H9 (cell line): ENCODE measurements at regions not wholly inside any gene's neighbourhood (a gene's known extent, or its start where the extent isn't known, plus 50 kb on each side); places are given as distances from the start of the nearest gene placed in this dataset.

ENCODE experiments used
- DNase-seq: peaks from one replicate; pipeline ENCODE4 v3.0.0-alpha.2; 2017
- H2AFZ ChIP-seq: one replicate; pipeline ENCODE4 v1.6.1; 2013; ENCODE audit warnings: mild to moderate bottlenecking, low read length, control low read depth, moderate library complexity
- H2AK5ac ChIP-seq: 2 replicates; pipeline ENCODE4 v1.6.1; 2013; ENCODE audit warnings: low read length, control low read depth, mixed read lengths; ENCODE audit not compliant: insufficient read length
- H2BK120ac ChIP-seq: one replicate; pipeline ENCODE4 v1.6.1; 2013; ENCODE audit warnings: low read depth, mild to moderate bottlenecking, low read length, control low read depth, inconsistent platforms; ENCODE audit not compliant: poor library complexity, severe bottlenecking
- H2BK12ac ChIP-seq: 2 replicates; pipeline ENCODE4 v1.6.1; 2013; ENCODE audit warnings: low read length, control low read depth, mixed read lengths, low read depth; ENCODE audit not compliant: insufficient read length
- H2BK15ac ChIP-seq: 2 replicates; pipeline ENCODE4 v1.6.1; 2013; ENCODE audit warnings: low read depth, low read length, control low read depth
- H2BK20ac ChIP-seq: one replicate; pipeline ENCODE4 v1.6.1; 2013; ENCODE audit warnings: low read depth, mild to moderate bottlenecking, low read length, control low read depth, inconsistent platforms; ENCODE audit not compliant: poor library complexity, severe bottlenecking
- H2BK5ac ChIP-seq: 2 replicates; pipeline ENCODE4 v1.6.1; 2013; ENCODE audit warnings: low read length, control low read depth, mixed read lengths; ENCODE audit not compliant: insufficient read length
- H3K14ac ChIP-seq: 2 replicates; pipeline ENCODE4 v1.6.1; 2013; ENCODE audit warnings: low read length, control low read depth; ENCODE audit not compliant: insufficient read depth
- H3K18ac ChIP-seq: 2 replicates; pipeline ENCODE4 v1.6.1; 2013; ENCODE audit warnings: low read depth, mild to moderate bottlenecking, mixed read lengths, low read length, control low read depth; ENCODE audit not compliant: insufficient read length
- H3K23ac ChIP-seq: 2 replicates; pipeline ENCODE4 v1.6.1; 2013; ENCODE audit warnings: low read length, control low read depth, mixed read lengths, low read depth; ENCODE audit not compliant: insufficient read length
- H3K23me2 ChIP-seq: 2 replicates; pipeline ENCODE4 v1.6.1; 2013; ENCODE audit warnings: low read depth, mild to moderate bottlenecking, mixed read lengths, low read length, control low read depth; ENCODE audit not compliant: insufficient read length, poor library complexity, severe bottlenecking
- H3K27ac ChIP-seq: 2 replicates; pipeline ENCODE4 v1.5.1; 2013; ENCODE audit warnings: low read length, control low read depth, mixed read lengths, low read depth; ENCODE audit not compliant: insufficient read length
- H3K27me3 ChIP-seq: 2 replicates; pipeline ENCODE4 v1.6.1; 2013; ENCODE audit warnings: low read length, control low read depth, inconsistent platforms; ENCODE audit not compliant: insufficient read depth
- H3K4ac ChIP-seq: 2 replicates; pipeline ENCODE4 v1.6.1; 2013; ENCODE audit warnings: low read depth, mild to moderate bottlenecking, control low read depth, inconsistent platforms, low read length, moderate library complexity
- H3K4me1 ChIP-seq: 2 replicates; pipeline ENCODE4 v1.6.1; 2013; ENCODE audit warnings: low read length, control low read depth, inconsistent platforms; ENCODE audit not compliant: insufficient read depth
- H3K4me2 ChIP-seq: 2 replicates; pipeline ENCODE4 v1.6.1; 2013; ENCODE audit warnings: low read length, control low read depth, mixed read lengths; ENCODE audit not compliant: insufficient read length, insufficient read depth
- H3K56ac ChIP-seq: 2 replicates; pipeline ENCODE4 v1.6.1; 2013; ENCODE audit warnings: low read depth, mild to moderate bottlenecking, mixed read lengths, low read length, control low read depth; ENCODE audit not compliant: insufficient read length
- H3K79me1 ChIP-seq: 2 replicates; pipeline ENCODE4 v1.6.1; 2013; ENCODE audit warnings: low read depth, mild to moderate bottlenecking, moderate library complexity, low read length, control low read depth, inconsistent platforms; ENCODE audit not compliant: insufficient read depth, poor library complexity, severe bottlenecking
- H3K79me2 ChIP-seq: 2 replicates; pipeline ENCODE4 v1.6.1; 2013; ENCODE audit warnings: low read length, control low read depth, inconsistent platforms; ENCODE audit not compliant: insufficient read depth
- H3K9ac ChIP-seq: 2 replicates; pipeline ENCODE4 v1.6.1; 2013; ENCODE audit warnings: low read length, control low read depth, mixed read lengths; ENCODE audit not compliant: insufficient read length; ENCODE audit errors: extremely low read depth
- H3K9me3 ChIP-seq: one replicate; pipeline ENCODE4 v1.6.1; 2013; ENCODE audit warnings: low read depth, low read length, inconsistent platforms; ENCODE audit not compliant: control insufficient read depth
- H3T11ph ChIP-seq: one replicate; pipeline ENCODE4 v1.6.1; 2013; ENCODE audit warnings: mild to moderate bottlenecking, low read length, control low read depth, inconsistent platforms
- H4K20me1 ChIP-seq: one replicate; pipeline ENCODE4 v1.6.1; 2013; ENCODE audit not compliant: control insufficient read depth, insufficient read length, insufficient read depth
- H4K5ac ChIP-seq: 2 replicates; pipeline ENCODE4 v1.6.1; 2013; ENCODE audit warnings: low read depth, mild to moderate bottlenecking, mixed read lengths, low read length, control low read depth; ENCODE audit not compliant: insufficient read length
- H4K8ac ChIP-seq: replicated peaks from 2 replicates; pipeline ENCODE4 v1.6.1; 2013; ENCODE audit warnings: low read length, control low read depth, mixed read lengths, low read depth; ENCODE audit not compliant: insufficient read length
- H4K91ac ChIP-seq: 2 replicates; pipeline ENCODE4 v1.6.1; 2013; ENCODE audit warnings: low read depth, mild to moderate bottlenecking, moderate library complexity, mixed read lengths, low read length, control low read depth; ENCODE audit not compliant: insufficient read length
- H3K27ac Mint-ChIP-seq, 3 experiments: 2 replicates in 2 of 3; 3 replicates in 1 of 3; pipeline ENCODE4 v1.8.0; 2020 to 2021; ENCODE audit warnings: mixed read lengths in 3 of 3, mild to moderate bottlenecking in 1 of 3, moderate library complexity in 1 of 3
- H3K27me3 Mint-ChIP-seq: 2 replicates; pipeline ENCODE4 v1.8.0; 2021; ENCODE audit warnings: low read depth, mild to moderate bottlenecking, moderate library complexity, mixed read lengths
- H3K36me3 Mint-ChIP-seq, 3 experiments: 2 replicates in 2 of 3; 3 replicates in 1 of 3; pipeline ENCODE4 v1.8.0; 2020 to 2021; ENCODE audit warnings: low read depth in 3 of 3, mixed read lengths in 3 of 3; ENCODE audit not compliant: insufficient read depth in 1 of 3
- H3K4me1 Mint-ChIP-seq, 2 experiments: 2 replicates each; pipeline ENCODE4 v1.8.0; 2020; ENCODE audit warnings: mixed read lengths in 2 of 2
- H3K4me3 Mint-ChIP-seq, 2 experiments: 2 replicates in 1 of 2; 3 replicates in 1 of 2; pipeline ENCODE4 v1.8.0; 2020 to 2021; ENCODE audit warnings: mild to moderate bottlenecking in 2 of 2, mixed read lengths in 2 of 2, moderate library complexity in 1 of 2
- H3K9me3 Mint-ChIP-seq, 2 experiments: 2 replicates in 1 of 2; 3 replicates in 1 of 2; pipeline ENCODE4 v1.8.0; 2020; ENCODE audit warnings: mild to moderate bottlenecking in 2 of 2, mixed read lengths in 2 of 2, moderate library complexity in 1 of 2
- TF ChIP-seq, protein P1 (sequence below): fragments of 200-600 bp; sonication (generic); conservative IDR thresholded peaks from 3 replicates; pipeline ENCODE4 v1.8.0; 2021; ENCODE audit warnings: antibody characterized with exemption, mild to moderate bottlenecking

DNA sequence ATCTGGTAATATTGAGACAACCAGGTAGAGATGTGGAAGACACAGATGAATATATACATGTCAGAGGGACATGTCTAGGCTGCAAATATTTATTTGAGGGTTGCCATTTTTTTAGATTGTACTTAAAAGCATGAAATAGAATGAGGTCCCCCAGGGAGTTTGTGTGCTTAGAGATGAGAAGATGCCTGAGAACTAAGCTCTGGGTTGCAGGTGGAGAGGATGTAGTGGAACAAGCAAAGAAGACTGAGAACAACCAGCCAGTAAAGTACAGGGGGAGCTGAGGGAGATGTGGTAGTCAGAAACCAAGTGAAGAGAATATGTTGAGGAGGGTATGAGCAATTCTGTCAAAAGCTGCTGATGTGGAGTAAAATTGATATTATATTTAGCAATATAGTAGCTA is 95.6 kb upstream of the UNC5C start:
- no peak overlapping the region for H2BK12ac ChIP-seq

More for the DNA sequence above, 95.6 kb upstream of the UNC5C start:
- no peaks in the 10 kb centered on the region for H3K27me3 ChIP-seq
- H4K8ac ChIP-seq = no peak overlapping the region
- H2AK5ac ChIP-seq = no peak overlapping the region
- H2AFZ ChIP-seq = no peak overlapping the region
- H3K27me3 Mint-ChIP-seq = no peaks in the 10 kb centered on the region
- H4K5ac ChIP-seq = no peak overlapping the region
- H3K4me1 ChIP-seq = no peaks in the 10 kb centered on the region; the same call in 1 of the 2 replicates
- H4K20me1 ChIP-seq = no peaks in the 10 kb centered on the region
- peaks cover 12 to 18% of the 10 kb centered on the region in 2 experiments for H3K4me1 Mint-ChIP-seq
- H3K9me3 Mint-ChIP-seq = no peaks in the 10 kb centered on the region
- no peak overlapping the region for H3K4me2 ChIP-seq
- no peak overlapping the region for H2BK15ac ChIP-seq
- no peak overlapping the region for H2BK5ac ChIP-seq
- no peaks in the 10 kb centered on the region for H3K79me1 ChIP-seq
- H3K4ac ChIP-seq = no peak overlapping the region
- H3K4me3 Mint-ChIP-seq = no peak overlapping the region
- no peak overlapping the region for H3K9ac ChIP-seq
- H3K27ac Mint-ChIP-seq = no peak overlapping the region
- H3K23me2 ChIP-seq = no peaks in the 10 kb centered on the region
- H3K79me2 ChIP-seq = no peaks in the 10 kb centered on the region
- no peak overlapping the region for H3K18ac ChIP-seq
- H3K23ac ChIP-seq = no peak overlapping the region
- no peaks in the 10 kb centered on the region for H3K9me3 ChIP-seq
- H3T11ph ChIP-seq = no peak overlapping the region
- no peak for DNase-seq
- H2BK20ac ChIP-seq = no peak overlapping the region
- no peak overlapping the region for H3K27ac ChIP-seq
- TF ChIP-seq, protein P1, sequence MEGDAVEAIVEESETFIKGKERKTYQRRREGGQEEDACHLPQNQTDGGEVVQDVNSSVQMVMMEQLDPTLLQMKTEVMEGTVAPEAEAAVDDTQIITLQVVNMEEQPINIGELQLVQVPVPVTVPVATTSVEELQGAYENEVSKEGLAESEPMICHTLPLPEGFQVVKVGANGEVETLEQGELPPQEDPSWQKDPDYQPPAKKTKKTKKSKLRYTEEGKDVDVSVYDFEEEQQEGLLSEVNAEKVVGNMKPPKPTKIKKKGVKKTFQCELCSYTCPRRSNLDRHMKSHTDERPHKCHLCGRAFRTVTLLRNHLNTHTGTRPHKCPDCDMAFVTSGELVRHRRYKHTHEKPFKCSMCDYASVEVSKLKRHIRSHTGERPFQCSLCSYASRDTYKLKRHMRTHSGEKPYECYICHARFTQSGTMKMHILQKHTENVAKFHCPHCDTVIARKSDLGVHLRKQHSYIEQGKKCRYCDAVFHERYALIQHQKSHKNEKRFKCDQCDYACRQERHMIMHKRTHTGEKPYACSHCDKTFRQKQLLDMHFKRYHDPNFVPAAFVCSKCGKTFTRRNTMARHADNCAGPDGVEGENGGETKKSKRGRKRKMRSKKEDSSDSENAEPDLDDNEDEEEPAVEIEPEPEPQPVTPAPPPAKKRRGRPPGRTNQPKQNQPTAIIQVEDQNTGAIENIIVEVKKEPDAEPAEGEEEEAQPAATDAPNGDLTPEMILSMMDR = no peak
- no peak overlapping the region for H2BK120ac ChIP-seq
- no peak overlapping the region for H3K56ac ChIP-seq
- H3K36me3 Mint-ChIP-seq = no peaks in the 10 kb centered on the region
- H3K14ac ChIP-seq = no peak overlapping the region
- H4K91ac ChIP-seq = no peak overlapping the region
